HG03565 (cell line): ENCODE measurements at regions not wholly inside any gene's neighbourhood (a gene's known extent, or its start where the extent isn't known, plus 50 kb on each side); places are given as distances from the start of the nearest gene placed in this dataset.

Experiments
- ATAC-seq: cut with Tn5 transposase; IDR thresholded peaks from one replicate; pipeline ENCODE4 v1.9.1; 2021; ENCODE audit warnings: mild to moderate bottlenecking, moderate library complexity; ENCODE audit not compliant: unreplicated experiment

- no peak for ATAC-seq
Measured at GRCh38 chr12:97921979-97922722, 459.5 kb downstream of the RMST start.

GRCh38 chr12:97923546-97923945, 460.9 kb downstream of the RMST start:
- ATAC-seq, result no peak

- no peak for ATAC-seq
Measured at GRCh38 chr12:97924122-97924521, 461.5 kb downstream of the RMST start.

- no peak for ATAC-seq
Measured at GRCh38 chr12:97927977-97928376, 465.4 kb downstream of the RMST start.

GRCh38 chr12:97936165-97936564, 473.6 kb downstream of the RMST start:
- ATAC-seq, result no peak

- no peak for ATAC-seq
Measured at GRCh38 chr12:97938031-97938430, 475.4 kb downstream of the RMST start.

DNA sequence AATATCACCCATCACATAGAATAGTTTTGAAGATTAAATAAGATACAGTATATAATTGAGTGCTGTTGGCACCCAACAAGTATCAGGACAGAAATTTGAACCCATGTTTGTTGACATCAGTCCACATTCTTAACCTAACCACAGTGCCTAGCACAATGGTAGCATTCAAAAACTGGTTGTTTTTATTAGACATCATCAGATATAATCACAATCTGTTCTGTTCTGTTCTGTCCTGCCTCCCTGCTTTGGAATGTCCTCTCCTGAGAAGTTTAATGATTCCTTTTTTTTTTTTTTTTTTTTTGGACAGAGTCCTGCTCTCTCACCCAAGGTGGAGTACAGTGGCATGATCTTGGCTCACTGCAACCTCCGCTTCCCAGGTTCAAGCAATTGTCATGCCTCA, 476.6 kb downstream of the RMST start:
- ATAC-seq, result no peak

DNA sequence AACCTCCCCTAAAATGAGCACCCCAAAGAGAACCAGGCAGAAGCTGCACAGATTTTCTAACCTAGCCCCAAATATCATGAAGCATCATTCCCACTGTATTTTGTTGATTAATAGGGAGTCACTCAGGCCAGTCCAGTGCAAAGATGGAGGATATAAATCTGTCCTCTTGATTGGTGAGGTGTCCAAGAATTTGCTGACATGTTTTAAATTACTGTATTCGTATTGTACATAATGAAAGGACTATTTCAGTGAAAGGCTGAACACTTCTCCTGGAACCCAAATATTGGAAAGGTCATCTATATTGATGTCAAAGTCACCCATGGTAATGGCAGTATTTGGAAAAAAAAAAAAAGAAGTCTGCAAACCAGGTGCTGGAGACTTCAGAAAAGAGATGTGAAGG, 477.5 kb downstream of the RMST start:
- ATAC-seq, result no peak

DNA sequence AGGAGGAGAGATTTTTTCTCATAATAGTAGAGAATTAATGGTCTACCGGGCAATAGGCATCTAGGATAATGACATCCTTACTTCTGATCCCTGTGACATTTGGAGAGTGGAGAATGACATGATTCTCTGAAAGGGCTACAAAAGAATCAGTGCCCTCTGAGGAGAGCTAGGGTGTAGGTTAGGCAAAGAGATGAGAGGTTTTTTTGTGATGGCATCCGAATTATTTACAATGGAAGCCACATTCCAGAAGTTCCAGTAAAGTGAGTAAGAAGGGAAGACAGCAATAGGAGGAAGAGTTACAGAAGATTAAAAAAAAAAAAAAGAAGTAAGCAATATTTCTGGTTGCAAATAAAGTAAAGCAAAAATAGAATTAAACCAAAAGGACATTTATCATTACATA, 478.0 kb downstream of the RMST start:
- ATAC-seq, result no peak

GRCh38 chr12:97941686-97942354, 479.2 kb downstream of the RMST start:
- ATAC-seq, result no peak

DNA sequence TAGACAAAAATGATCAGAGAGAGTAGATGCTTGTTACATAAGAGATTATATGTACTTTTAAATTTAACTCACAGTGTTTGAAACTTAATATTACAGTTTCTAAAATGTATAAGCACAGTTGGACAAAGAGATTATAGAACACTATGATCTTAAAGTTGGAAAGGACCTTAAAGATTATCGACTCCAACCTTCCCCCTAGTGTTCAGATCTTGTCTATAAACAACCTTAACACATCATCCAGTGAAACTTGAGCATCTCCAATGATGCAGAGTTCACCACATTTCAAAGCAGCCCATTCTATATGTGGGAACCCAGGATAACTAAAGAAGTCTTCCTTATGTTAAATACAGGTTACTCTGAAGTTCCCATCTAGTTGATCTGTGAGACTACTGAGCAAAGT, 480.8 kb downstream of the RMST start:
- no peak for ATAC-seq

- no peak for ATAC-seq
Measured at GRCh38 chr12:97944576-97944975, 482.0 kb downstream of the RMST start.

DNA sequence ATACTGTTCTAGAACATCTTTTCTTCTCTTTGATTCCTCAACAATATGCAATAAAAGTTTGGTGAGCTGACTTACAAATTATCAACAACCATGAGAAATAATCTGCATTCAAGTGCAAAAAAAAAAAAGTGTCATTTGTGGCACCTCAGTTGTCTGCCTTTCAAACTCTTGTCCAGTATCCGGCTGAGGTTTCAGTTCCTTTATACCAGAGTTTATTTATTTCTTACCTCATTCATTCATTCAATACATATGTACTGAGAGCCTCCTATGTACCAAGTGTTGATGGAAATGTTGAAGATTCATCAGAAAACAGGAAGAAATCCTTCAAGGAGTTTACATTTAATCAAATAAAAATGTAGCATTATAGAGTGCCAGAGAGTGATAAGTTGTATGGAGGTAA, 484.1 kb downstream of the RMST start:
- ATAC-seq, result no peak

DNA sequence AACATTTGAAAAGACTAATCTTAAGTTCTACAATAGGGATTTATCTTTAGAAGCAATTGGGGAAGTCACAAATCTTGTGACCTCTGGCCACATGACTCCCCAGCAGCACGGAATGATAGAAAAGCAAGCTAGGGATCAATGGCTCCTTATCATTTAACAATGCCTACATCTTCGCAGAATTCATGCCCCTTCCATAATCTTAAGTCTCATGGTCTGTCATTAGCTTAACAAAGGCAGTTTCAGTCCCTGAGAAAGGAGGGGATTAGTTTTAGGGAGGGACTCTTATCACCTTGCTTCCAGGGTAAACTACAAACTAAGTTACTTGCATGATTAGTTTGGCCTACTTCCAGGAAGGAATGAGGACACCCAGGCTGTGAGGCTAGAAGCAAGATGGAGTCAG, 486.0 kb downstream of the RMST start:
- no peak for ATAC-seq

DNA sequence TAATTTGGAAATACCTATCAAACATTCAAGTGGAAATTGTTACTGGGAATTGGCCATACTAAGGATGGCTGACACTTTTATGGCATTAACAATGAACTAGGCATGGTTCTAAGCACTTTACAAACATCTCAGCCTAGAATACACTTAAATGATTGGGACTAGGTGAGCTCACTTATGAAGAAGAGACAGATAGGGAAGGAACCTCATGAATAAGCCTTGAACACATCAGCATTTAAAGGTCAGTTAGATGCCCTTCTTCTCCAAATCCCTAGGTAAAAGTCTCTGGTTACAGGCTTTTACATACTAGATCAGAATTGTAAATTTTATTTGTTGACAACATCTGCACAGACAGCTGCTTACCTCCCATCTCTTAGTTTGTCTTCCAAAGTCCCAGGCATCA, 488.6 kb downstream of the RMST start:
- no peak for ATAC-seq

DNA sequence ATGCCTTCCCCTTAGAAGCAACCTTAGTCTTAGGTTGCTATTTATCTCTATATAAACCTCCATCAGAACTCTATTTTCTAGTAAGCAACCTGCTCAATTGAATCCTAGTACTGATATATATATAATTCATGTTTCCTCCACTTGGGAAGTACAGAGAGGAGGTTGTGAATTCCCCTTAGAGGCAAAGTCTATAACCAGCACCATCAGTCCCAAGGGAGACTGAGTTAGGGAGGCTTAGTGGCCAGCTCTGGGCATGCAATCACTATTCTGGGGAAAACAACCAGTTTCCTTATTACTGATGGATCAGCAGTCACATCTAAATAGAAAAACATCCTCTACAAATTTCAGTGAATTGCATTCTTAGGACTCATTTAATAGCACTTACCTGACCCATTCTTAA, 489.1 kb downstream of the RMST start:
- no peak for ATAC-seq

DNA sequence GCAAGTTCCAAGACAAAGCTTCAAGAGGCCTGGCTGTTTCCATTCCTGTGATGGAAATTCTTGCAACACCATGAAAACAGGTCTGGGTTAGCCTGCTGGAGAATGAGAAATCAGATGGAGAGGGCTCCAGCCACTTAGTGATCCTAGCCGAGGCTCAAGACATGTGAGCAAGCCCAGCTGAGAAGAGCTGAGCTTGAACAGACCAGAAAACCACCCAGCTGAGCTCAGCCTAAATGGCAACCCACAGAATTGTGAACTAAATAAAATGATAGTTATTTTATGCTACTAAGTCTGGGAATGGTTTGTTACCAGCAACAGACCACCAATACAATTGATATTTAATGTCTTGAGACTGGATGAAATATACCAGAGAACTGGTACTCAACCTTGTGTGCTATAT, 494.5 kb downstream of the RMST start:
- no peak for ATAC-seq

DNA sequence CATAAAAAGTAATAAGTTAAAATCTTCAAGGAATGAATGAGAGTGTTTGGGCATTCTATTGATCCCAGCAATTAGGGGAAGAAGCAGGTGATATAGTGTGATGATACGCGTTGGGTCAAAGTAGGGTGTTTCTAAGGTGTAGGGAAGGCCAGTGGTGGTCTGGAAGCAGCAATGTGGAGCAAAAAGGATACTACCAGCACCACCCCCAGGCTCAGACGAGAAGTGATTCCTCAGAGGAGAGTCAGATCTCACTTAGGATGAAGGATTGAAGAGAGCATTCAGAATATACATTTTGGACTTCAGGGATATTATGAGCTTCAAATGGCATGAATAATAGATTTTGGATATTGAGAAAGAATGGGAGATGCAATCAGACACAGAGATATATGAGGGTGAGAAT, 497.6 kb downstream of the RMST start:
- no peak for ATAC-seq

DNA sequence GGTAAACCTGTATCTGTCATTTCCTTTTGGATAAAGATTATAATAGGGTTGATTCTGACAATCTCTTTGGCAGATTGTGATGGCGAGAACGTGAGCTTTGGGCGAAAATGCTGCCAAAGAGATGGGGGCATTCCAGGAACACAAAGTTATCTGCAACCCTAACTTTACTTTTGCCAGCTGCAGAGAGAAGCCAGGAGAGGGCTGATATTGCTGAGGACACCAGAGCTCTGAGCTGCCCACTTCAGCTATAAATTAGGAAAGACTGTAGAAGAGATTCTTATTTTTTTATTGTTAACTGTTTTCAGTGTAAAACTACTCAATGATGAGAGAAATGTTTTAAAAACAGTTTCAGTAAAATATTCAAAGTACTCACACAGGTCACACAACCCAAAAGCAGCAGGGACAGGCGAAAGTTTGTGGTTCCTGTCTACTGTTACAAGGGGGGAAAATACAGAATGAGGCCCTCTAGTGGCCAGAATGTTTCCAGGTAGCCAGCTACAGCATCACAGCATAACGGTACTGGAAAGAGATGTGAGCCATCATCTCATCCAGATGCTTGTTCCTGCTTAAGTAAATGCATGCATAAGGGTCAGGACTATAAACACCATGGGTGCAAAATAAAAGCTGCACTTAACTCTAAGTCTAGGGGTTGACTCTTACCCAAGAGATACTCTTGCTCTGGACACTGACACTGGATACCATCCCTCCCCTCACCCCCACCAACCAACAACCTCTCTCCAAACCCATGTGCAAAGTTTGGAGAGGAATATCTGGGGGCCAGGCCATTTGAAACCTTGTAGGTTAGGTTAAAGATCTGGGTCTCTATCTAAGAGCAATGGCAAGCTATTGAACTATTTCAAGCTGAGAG, 498.4 kb downstream of the RMST start:
- ATAC-seq, result peak; percentile 88

DNA sequence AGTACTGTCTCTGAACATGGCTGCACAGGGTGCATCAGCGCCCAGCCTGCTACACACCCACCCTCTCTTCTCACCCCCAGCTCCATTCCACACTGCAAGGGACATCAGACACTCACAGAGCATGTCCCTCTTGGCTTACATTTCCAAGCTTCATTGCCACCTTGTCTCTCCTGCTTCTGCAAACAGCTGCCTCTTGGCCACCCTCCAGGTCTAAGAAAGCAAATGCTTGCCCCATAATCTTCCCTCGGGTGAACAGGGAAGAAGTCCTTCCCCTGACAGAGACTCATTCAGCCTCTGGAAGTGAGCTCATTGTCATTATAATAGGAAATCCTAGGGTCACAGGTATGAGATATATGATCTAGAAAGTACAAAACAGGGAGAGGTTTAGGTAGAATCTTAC, 505.2 kb downstream of the RMST start:
- no peak for ATAC-seq

DNA sequence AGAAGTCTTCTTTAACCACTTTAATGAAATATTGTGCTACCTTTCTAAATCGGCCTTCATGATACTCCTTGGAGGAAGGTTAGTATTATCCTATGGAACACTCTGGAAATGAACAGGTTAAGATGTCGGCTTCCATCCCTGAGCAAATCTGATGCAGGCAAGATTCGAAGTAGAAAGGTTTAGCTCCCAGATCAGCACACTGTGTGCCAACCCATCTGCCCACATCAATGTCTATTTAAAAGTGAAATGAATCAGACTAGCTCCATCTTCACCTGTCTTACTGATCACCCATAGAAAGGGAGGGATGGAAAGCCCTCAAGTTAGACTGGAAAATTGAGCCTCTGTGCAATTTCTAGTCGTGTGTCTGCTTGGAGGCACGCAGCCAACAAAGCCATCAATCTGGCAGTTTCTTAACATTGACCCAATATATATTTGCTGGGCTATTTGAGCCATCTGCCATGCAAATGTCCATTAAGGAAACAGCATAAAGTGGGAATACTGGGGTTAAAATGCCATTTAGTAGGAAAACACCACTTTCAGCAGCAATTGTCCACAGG, 506.1 kb downstream of the RMST start:
- ATAC-seq, result no peak
